H1 (cell line): ENCODE measurements at regions not wholly inside any gene's neighbourhood (a gene's known extent, or its start where the extent isn't known, plus 50 kb on each side); places are given as distances from the start of the nearest gene placed in this dataset.

ENCODE experiments used
- CTCF ChIA-PET: fragments of 300-600 bp; sonication (Branson Sonifier 250); formaldehyde crosslinking; loops from one replicate; lab custom pipeline; 2021; ENCODE audit not compliant: partially characterized antibody; lab: Charles Lee
- POLR2A ChIA-PET: fragments of 300-600 bp; sonication (Branson Sonifier 250); formaldehyde crosslinking; loops from one replicate; lab custom pipeline; 2021; ENCODE audit warnings: inconsistent platforms; ENCODE audit not compliant: partially characterized antibody; lab: Charles Lee
- DNase-seq, 2 experiments: peaks; one replicate each; pipeline versions ENCODE4 v3.0.0 to v3.0.0-alpha.2; 2010 to 2022; ENCODE audit warnings: low spot score in 2 of 2, low read depth in 1 of 2, mixed read lengths in 1 of 2
- FAIRE-seq: peaks from 2 replicates; lab custom pipeline; 2011; peaks lifted over from hg19 to GRCh38; lab: Jason Lieb, UNC
- H2AFZ ChIP-seq: 2 replicates; pipeline ENCODE4 v1.8.1; 2012; ENCODE audit warnings: low read length, inconsistent platforms
- H2AK5ac ChIP-seq: 2 replicates; pipeline ENCODE4 v1.6.1; 2013; ENCODE audit warnings: low read depth, low read length
- H2BK120ac ChIP-seq: replicated peaks from 2 replicates; pipeline ENCODE3; 2013; ENCODE audit warnings: low read depth, low read length, inconsistent platforms
- H2BK12ac ChIP-seq: 2 replicates; pipeline ENCODE4 v1.6.1; 2013; ENCODE audit warnings: low read depth, low read length
- H2BK15ac ChIP-seq: 2 replicates; pipeline ENCODE4 v1.6.1; 2013; ENCODE audit warnings: low read length
- H2BK20ac ChIP-seq: 2 replicates; pipeline ENCODE4 v1.6.1; 2013; ENCODE audit warnings: low read length
- H2BK5ac ChIP-seq: 2 replicates; pipeline ENCODE4 v1.6.1; 2013; ENCODE audit warnings: low read depth, low read length
- H3K14ac ChIP-seq: 2 replicates; pipeline ENCODE4 v1.6.1; 2013; ENCODE audit warnings: inconsistent platforms; ENCODE audit not compliant: insufficient read length
- H3K18ac ChIP-seq: 2 replicates; pipeline ENCODE4 v1.6.1; 2013; ENCODE audit warnings: low read length; ENCODE audit errors: extremely low read depth
- H3K23ac ChIP-seq: 2 replicates; pipeline ENCODE4 v1.6.1; 2013; ENCODE audit warnings: inconsistent platforms; ENCODE audit not compliant: insufficient read length
- H3K23me2 ChIP-seq: 2 replicates; pipeline ENCODE4 v1.6.1; 2013; ENCODE audit warnings: low read depth, low read length
- H3K27ac ChIP-seq: 2 replicates; pipeline ENCODE4 v1.6.1; 2011; ENCODE audit warnings: low read depth, low read length, inconsistent platforms
- H3K27me3 ChIP-seq, 4 experiments: replicated peaks in 1 of 4; 1 replicate in 1 of 4; 2 replicates in 3 of 4; pipeline versions ENCODE4 v1.6.1 to v1.8.1; 2011 to 2013; ENCODE audit warnings: low read length in 3 of 4, mild to moderate bottlenecking in 3 of 4, inconsistent platforms in 2 of 4, mixed read lengths in 2 of 4, moderate library complexity in 1 of 4; ENCODE audit not compliant: control insufficient read depth in 3 of 4, insufficient read depth in 3 of 4; ENCODE audit errors: extremely low read depth in 1 of 4
- H3K36me3 ChIP-seq, 4 experiments: 2 replicates each; pipeline versions ENCODE4 v1.6.1 to v1.8.1; 2011 to 2013; ENCODE audit warnings: mild to moderate bottlenecking in 4 of 4, low read length in 3 of 4, moderate library complexity in 2 of 4, control low read depth in 1 of 4, inconsistent platforms in 1 of 4; ENCODE audit not compliant: insufficient read depth in 4 of 4, control insufficient read depth in 2 of 4
- H3K4ac ChIP-seq: replicated peaks from 2 replicates; pipeline ENCODE3; 2013; ENCODE audit warnings: low read length, low read depth, mixed read lengths, inconsistent platforms; ENCODE audit not compliant: insufficient read length
- H3K4me1 ChIP-seq, 4 experiments: replicated peaks in 1 of 4; 1 replicate in 1 of 4; 2 replicates in 3 of 4; pipeline versions ENCODE4 v1.6.1 to v1.8.1; 2011 to 2013; ENCODE audit warnings: low read length in 3 of 4, inconsistent platforms in 2 of 4, mixed read lengths in 1 of 4; ENCODE audit not compliant: insufficient read depth in 4 of 4, control insufficient read depth in 3 of 4
- H3K4me2 ChIP-seq, 2 experiments: 2 replicates each; pipeline versions ENCODE4 v1.6.1 to v1.8.1; 2011 to 2013; ENCODE audit warnings: low read depth in 2 of 2, low read length in 2 of 2, control low read depth in 1 of 2, inconsistent platforms in 1 of 2, mild to moderate bottlenecking in 1 of 2; ENCODE audit not compliant: insufficient read depth in 1 of 2
- H3K4me3 ChIP-seq, 4 experiments: fragments of 200-600, 300-600 bp in 1 of 4; sonication (generic), shearing (Covaris generic), sonication (Bioruptor Twin) in 1 of 4; 2 replicates each; pipeline versions ENCODE4 v1.5.1 to v1.8.1; 2011 to 2016; ENCODE audit warnings: low read length in 4 of 4, low read depth in 3 of 4, control low read depth in 2 of 4, inconsistent platforms in 2 of 4, mild to moderate bottlenecking in 2 of 4, mixed read lengths in 1 of 4, moderate library complexity in 1 of 4; ENCODE audit not compliant: insufficient read depth in 2 of 4; ENCODE audit errors: extremely low read depth in 1 of 4
- H3K56ac ChIP-seq: replicated peaks from 2 replicates; pipeline ENCODE3; 2013; ENCODE audit warnings: low read depth, mild to moderate bottlenecking, mixed read lengths, low read length, inconsistent platforms; ENCODE audit not compliant: insufficient read length
- H3K79me1 ChIP-seq: 2 replicates; pipeline ENCODE4 v1.6.1; 2013; ENCODE audit warnings: low read depth, low read length, control low read depth
- H3K79me2 ChIP-seq, 2 experiments: 2 replicates each; pipeline versions ENCODE4 v1.6.1 to v1.8.1; 2012 to 2013; ENCODE audit warnings: low read length in 2 of 2, mild to moderate bottlenecking in 2 of 2, inconsistent platforms in 1 of 2; ENCODE audit not compliant: insufficient read depth in 2 of 2, control insufficient read depth in 1 of 2
- H3K9ac ChIP-seq, 4 experiments: replicated peaks in 1 of 4; 1 replicate in 1 of 4; 2 replicates in 3 of 4; pipeline versions ENCODE4 v1.6.1 to v1.8.1; 2011 to 2013; ENCODE audit warnings: low read depth in 3 of 4, low read length in 3 of 4, control low read depth in 2 of 4, mild to moderate bottlenecking in 2 of 4, moderate library complexity in 2 of 4, inconsistent platforms in 1 of 4; ENCODE audit errors: extremely low read depth in 1 of 4
- H3K9me3 ChIP-seq, 2 experiments: 2 replicates each; pipeline versions ENCODE4 v1.6.1 to v1.8.1; 2012 to 2013; ENCODE audit warnings: mild to moderate bottlenecking in 2 of 2, moderate library complexity in 2 of 2, control low read depth in 1 of 2, inconsistent platforms in 1 of 2, low read depth in 1 of 2, low read length in 1 of 2, mixed read lengths in 1 of 2; ENCODE audit not compliant: insufficient read depth in 2 of 2
- H4K20me1 ChIP-seq, 2 experiments: replicated peaks in 1 of 2; 2 replicates each; pipeline versions ENCODE3 to v1.8.1; 2011 to 2013; ENCODE audit warnings: inconsistent platforms in 2 of 2, low read length in 2 of 2, mild to moderate bottlenecking in 1 of 2; ENCODE audit not compliant: insufficient read depth in 2 of 2, control insufficient read depth in 1 of 2
- H4K5ac ChIP-seq: 2 replicates; pipeline ENCODE4 v1.6.1; 2013; ENCODE audit warnings: low read length, low read depth, mixed read lengths, inconsistent platforms; ENCODE audit not compliant: insufficient read length
- H4K8ac ChIP-seq: 2 replicates; pipeline ENCODE4 v1.8.0; 2013; ENCODE audit warnings: mild to moderate bottlenecking, moderate library complexity, low read length, inconsistent platforms; ENCODE audit not compliant: insufficient read depth; ENCODE audit errors: extremely low read depth
- H4K91ac ChIP-seq: replicated peaks from 2 replicates; pipeline ENCODE3; 2013; ENCODE audit warnings: low read length, mixed read lengths, inconsistent platforms; ENCODE audit not compliant: insufficient read length
- CEBPB ChIP-seq: IDR thresholded peaks from 2 replicates; pipeline ENCODE4 v1.6.1; 2012; ENCODE audit warnings: low read depth, low read length
- CTBP2 ChIP-seq: IDR thresholded peaks from 2 replicates; pipeline ENCODE4 v1.7.0; 2011; ENCODE audit warnings: borderline replicate concordance, mild to moderate bottlenecking, moderate library complexity, mixed read lengths, low read length; ENCODE audit not compliant: insufficient read depth, insufficient read length
- EGR1 ChIP-seq: IDR thresholded peaks from 2 replicates; pipeline ENCODE4 v1.6.1; 2011; ENCODE audit warnings: low read depth, low read length, borderline replicate concordance
- GABPA ChIP-seq: IDR thresholded peaks from 2 replicates; pipeline ENCODE4 v1.6.1; 2011; ENCODE audit warnings: mild to moderate bottlenecking, low read length, moderate library complexity, borderline replicate concordance; ENCODE audit not compliant: insufficient read depth
- JUN ChIP-seq: IDR thresholded peaks from 2 replicates; pipeline ENCODE4 v1.6.1; 2011; ENCODE audit warnings: low read depth, mild to moderate bottlenecking, improper control_type of control experiment, low read length
- KDM5A ChIP-seq: fragments of 200-600 bp; IDR thresholded peaks from 2 replicates; pipeline ENCODE4 v1.7.1; 2012; ENCODE audit warnings: mild to moderate bottlenecking, low read length, inconsistent platforms, mixed read lengths
- POU5F1 ChIP-seq: IDR thresholded peaks from 2 replicates; pipeline ENCODE4 v1.6.1; 2011; ENCODE audit warnings: low read depth, mild to moderate bottlenecking, low read length, moderate library complexity
- SIN3A ChIP-seq, 2 experiments: IDR thresholded peaks in 1 of 2; conservative IDR thresholded peaks in 1 of 2; 2 replicates each; pipeline ENCODE4 v1.6.1; 2011 to 2012; ENCODE audit warnings: low read length in 2 of 2, improper control_type of control experiment in 1 of 2, low read depth in 1 of 2, mild to moderate bottlenecking in 1 of 2
- SRF ChIP-seq: IDR thresholded peaks from 2 replicates; pipeline ENCODE4 v1.6.1; 2011; ENCODE audit warnings: mild to moderate bottlenecking, low read depth, low read length, moderate library complexity
- TBP ChIP-seq: IDR thresholded peaks from 2 replicates; pipeline ENCODE4 v1.6.1; 2011; ENCODE audit warnings: low read depth, low read length, improper control_type of control experiment
- WGBS, 2 experiments: shearing (Covaris generic) in 1 of 2; methylation state at CpG; one replicate each; pipeline versions ENCODE4 v1.1.6 to v1.1.7; 2013 to 2015; ENCODE audit warnings: low lambda C conversion rate in 2 of 2, mixed read lengths in 2 of 2, inconsistent platforms in 1 of 2, low coverage in 1 of 2, missing lambda C conversion rate in 1 of 2; ENCODE audit not compliant: insufficient replicate concordance in 2 of 2, insufficient coverage in 1 of 2, insufficient read length in 1 of 2; ENCODE audit errors: extremely low coverage in 1 of 2, missing lambda C conversion rate in 1 of 2; 5-methylcytosine and 5-hydroxymethylcytosine counted together

- Histone ChIP-seq H2BK120ac (no peak overlapping the region), H3K4ac (no peak overlapping the region), H4K20me1 (no peaks in the 10 kb centered on the region), H2AFZ (no peak overlapping the region), H4K8ac (no peak overlapping the region), H3K9ac (no peak overlapping the region), H3K4me1 (no peaks in the 10 kb centered on the region), H3K4me2 (no peak overlapping the region), H3K4me3 (no peak overlapping the region), H2AK5ac (no peak overlapping the region), H2BK12ac (no peak overlapping the region), H4K91ac (no peak overlapping the region), H2BK5ac (no peak overlapping the region), H3K9me3 (no peaks in the 10 kb centered on the region), H3K18ac (no peak overlapping the region), H3K14ac (no peak overlapping the region), H4K5ac (no peak overlapping the region), H2BK20ac (no peak overlapping the region), H2BK15ac (no peak overlapping the region), H3K23ac (no peak overlapping the region), H3K36me3 (no peaks in the 10 kb centered on the region), H3K23me2 (0 out of 2 replicates have a peak, but pooled peaks cover 1% of the 10 kb centered on the region), H3K79me1 (no peaks in the 10 kb centered on the region)
- CTCF ChIA-PET, result interaction anchor here (1.0 to 11.9 kb wide), 7 partner anchors 13 to 216 kb away, joined by 3 to 84 read pairs (median 7); no protein-coding TSS in a partner anchor
- FAIRE-seq (no peak), DNase-seq (no peak)
- WGBS, 2 experiments, result 91% methylated on average over 2 of the region's 2 CpGs; no CpG with 5 or more reads in 1 of the 2 experiments
- POLR2A ChIA-PET, result no interaction called here
- TF ChIP-seq TBP, result no peak
- TF ChIP-seq EGR1, result no peak
- no peak for TF ChIP-seq KDM5A
- TF ChIP-seq GABPA, result no peak
- TF ChIP-seq SIN3A (conservative IDR thresholded peaks at IDR 0.05 in 1 of 2, IDR thresholded peaks at IDR 0.05 in 1 of 2; ENCODE audit: low read depth in 1 of 2, low read length in 2 of 2), result no peak
- no peak for TF ChIP-seq JUN
- no peak for TF ChIP-seq POU5F1
- TF ChIP-seq SRF, result no peak
- no peak for TF ChIP-seq CTBP2
- no peak for TF ChIP-seq CEBPB
- TF ChIP-seq, all 59 proteins: peak for 0
- Histone ChIP-seq H3K27me3 (no peaks in the 10 kb centered on the region), H3K79me2 (no peaks in the 10 kb centered on the region), H3K27ac (no peak overlapping the region), H3K56ac (no peak overlapping the region)
These were observed 59.6 kb upstream of the INCENP start for GRCh38 chr11:62064221-62064620.
